ENCODE measurements at regions not wholly inside any gene's neighbourhood (a gene's known extent, or its start where the extent isn't known, plus 50 kb on each side); places are given as distances from the start of the nearest gene placed in this dataset.

DNA sequence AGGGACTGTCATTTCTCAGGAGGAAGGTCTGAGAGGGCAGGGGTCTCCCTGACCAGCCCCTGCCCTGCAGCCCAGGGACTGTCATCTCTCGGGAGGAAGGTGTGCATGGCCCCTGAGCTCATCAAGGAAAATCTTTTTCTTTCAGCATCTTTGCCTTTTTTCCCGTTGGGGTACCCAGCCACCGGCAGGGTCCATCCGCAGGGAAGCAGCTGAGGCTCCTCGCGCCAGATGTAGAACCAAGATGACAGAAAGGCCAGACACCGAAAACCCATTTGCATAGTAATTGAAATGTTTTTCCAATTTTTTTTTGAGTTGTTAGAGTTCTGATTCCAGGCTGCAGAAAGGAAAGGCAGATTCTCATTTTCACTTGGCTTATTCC is 613.9 kb downstream of the TBC1D22A start:
- no peaks in the 10 kb centered on the region for H4K20me1 ChIP-seq (ENCODE audit: control insufficient read depth, insufficient read depth, low read depth, low read length)
- H3K27me3 ChIP-seq (ENCODE audit: control insufficient read depth, low read length), result no peaks in the 10 kb centered on the region
- H3K4me2 ChIP-seq (ENCODE audit: low read length), result no peak overlapping the region
- H3F3A ChIP-seq (ENCODE audit: control insufficient read depth, insufficient read depth), result no peaks in the 10 kb centered on the region
- H3K4me1 ChIP-seq (ENCODE audit: control insufficient read depth, low read length), result no peaks in the 10 kb centered on the region
- no peak for TF ChIP-seq EZH2phosphoT487 (IDR thresholded peaks at IDR 0.05; ENCODE audit: borderline replicate concordance, low read length)
- H3K27ac ChIP-seq (ENCODE audit: low read depth, low read length), result no peak overlapping the region
- H3K9me3 ChIP-seq (ENCODE audit: control insufficient read depth, insufficient read depth, low read length), result no peaks in the 10 kb centered on the region
- H3K4me3 ChIP-seq (ENCODE audit: low read length), result no peak overlapping the region
- H3K79me2 ChIP-seq (ENCODE audit: control insufficient read depth, low read length), result no peaks in the 10 kb centered on the region
- no peaks in the 10 kb centered on the region for H3K36me3 ChIP-seq (ENCODE audit: control insufficient read depth, low read length)
- no peaks in the 10 kb centered on the region for H3K9me2 ChIP-seq (replicated peaks; ENCODE audit: control insufficient read depth, low read length)

DNA sequence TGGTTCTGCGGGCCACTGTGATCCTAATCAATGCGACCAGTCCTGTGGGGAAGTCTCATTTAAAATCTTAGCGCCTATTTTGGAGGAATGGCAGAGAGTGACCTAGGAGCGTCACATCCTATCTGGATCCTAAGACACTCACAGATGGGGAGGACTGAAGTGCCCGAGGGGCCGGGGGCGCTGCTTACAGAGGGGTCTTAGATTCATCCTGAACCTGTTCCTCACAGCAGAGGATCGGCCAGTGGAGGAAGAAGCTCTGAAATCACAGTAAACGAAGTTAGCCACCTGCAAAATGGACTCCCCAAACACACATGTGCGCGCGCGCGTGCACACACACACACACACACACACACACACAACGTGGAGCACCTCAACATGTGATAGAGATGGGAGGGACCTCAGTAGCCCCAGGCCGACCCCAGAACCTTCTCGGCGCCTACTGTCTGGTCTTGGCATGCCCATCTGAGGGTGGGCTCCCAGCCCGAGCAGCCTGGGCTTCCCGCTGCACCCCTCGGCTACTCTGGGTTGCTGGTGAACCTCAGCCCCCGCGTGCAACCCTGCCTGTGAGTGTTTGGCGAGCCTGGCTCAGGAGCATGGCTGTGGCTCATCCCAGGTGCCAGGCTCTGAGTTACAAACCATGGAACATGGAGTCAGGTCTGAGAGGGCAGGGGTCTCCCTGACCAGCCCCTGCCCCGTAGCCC is 613.3 kb downstream of the TBC1D22A start:
- no peaks in the 10 kb centered on the region for H3K4me1 ChIP-seq (ENCODE audit: control insufficient read depth, low read length)
- no peaks in the 10 kb centered on the region for H3K79me2 ChIP-seq (ENCODE audit: control insufficient read depth, low read length)
- H3K9me2 ChIP-seq (replicated peaks; ENCODE audit: control insufficient read depth, low read length), result no peaks in the 10 kb centered on the region
- no peak for TF ChIP-seq EZH2phosphoT487 (IDR thresholded peaks at IDR 0.05; ENCODE audit: borderline replicate concordance, low read length)
- H3K36me3 ChIP-seq (ENCODE audit: control insufficient read depth, low read length), result no peaks in the 10 kb centered on the region
- no peaks in the 10 kb centered on the region for H3K9me3 ChIP-seq (ENCODE audit: control insufficient read depth, insufficient read depth, low read length)
- H3K4me2 ChIP-seq (ENCODE audit: low read length), result no peak overlapping the region
- H3K27me3 ChIP-seq (ENCODE audit: control insufficient read depth, low read length), result no peaks in the 10 kb centered on the region
- H3K4me3 ChIP-seq (ENCODE audit: low read length), result no peak overlapping the region
- H3K27ac ChIP-seq (ENCODE audit: low read depth, low read length), result no peak overlapping the region
- no peaks in the 10 kb centered on the region for H4K20me1 ChIP-seq (ENCODE audit: control insufficient read depth, insufficient read depth, low read depth, low read length)
- H3F3A ChIP-seq (ENCODE audit: control insufficient read depth, insufficient read depth), result no peaks in the 10 kb centered on the region

DNA sequence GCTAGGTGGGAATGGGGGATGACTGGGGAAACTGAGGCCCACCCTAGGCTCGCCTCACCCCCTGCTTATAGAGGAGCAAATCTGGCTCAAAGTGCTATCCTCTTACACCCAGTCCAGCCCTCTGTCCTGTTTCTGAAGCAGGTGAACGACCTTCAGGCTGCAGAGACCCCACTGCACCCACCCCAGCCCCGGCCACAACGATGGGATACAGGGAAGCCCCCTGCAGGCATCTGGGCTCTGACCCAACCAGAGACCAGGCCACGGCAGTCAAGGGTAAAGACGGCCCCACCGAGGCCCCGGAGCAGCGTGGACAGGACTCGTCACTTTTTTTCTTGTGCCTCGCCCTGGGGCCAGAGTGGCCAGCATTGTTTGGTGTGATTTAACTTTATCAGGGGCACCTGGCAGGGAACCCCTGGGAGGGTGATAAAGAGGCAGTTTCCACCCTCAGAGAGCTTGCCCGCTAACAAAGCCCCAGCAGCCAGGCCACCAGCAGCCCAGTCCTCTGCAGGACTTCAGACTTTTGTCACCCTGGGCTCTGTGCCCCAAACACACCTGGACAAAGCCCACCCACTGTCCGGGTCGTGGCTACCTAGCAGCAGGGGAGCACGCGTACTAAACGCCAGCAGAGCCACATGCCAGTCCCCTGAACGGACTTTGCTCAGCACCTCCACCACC is 612.6 kb downstream of the TBC1D22A start:
- H3K36me3 ChIP-seq (ENCODE audit: control insufficient read depth, low read length), result no peaks in the 10 kb centered on the region
- no peaks in the 10 kb centered on the region for H3F3A ChIP-seq (ENCODE audit: control insufficient read depth, insufficient read depth)
- no peak overlapping the region for H3K27ac ChIP-seq (ENCODE audit: low read depth, low read length)
- TF ChIP-seq EZH2phosphoT487 (IDR thresholded peaks at IDR 0.05; ENCODE audit: borderline replicate concordance, low read length), result no peak
- TF ChIP-seq, protein P1, sequence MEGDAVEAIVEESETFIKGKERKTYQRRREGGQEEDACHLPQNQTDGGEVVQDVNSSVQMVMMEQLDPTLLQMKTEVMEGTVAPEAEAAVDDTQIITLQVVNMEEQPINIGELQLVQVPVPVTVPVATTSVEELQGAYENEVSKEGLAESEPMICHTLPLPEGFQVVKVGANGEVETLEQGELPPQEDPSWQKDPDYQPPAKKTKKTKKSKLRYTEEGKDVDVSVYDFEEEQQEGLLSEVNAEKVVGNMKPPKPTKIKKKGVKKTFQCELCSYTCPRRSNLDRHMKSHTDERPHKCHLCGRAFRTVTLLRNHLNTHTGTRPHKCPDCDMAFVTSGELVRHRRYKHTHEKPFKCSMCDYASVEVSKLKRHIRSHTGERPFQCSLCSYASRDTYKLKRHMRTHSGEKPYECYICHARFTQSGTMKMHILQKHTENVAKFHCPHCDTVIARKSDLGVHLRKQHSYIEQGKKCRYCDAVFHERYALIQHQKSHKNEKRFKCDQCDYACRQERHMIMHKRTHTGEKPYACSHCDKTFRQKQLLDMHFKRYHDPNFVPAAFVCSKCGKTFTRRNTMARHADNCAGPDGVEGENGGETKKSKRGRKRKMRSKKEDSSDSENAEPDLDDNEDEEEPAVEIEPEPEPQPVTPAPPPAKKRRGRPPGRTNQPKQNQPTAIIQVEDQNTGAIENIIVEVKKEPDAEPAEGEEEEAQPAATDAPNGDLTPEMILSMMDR (IDR thresholded peaks at IDR 0.05; ENCODE audit: low read depth, low read length, poor library complexity, severe bottlenecking), result no peak
- no peaks in the 10 kb centered on the region for H3K9me2 ChIP-seq (replicated peaks; ENCODE audit: control insufficient read depth, low read length)
- no peaks in the 10 kb centered on the region for H3K4me1 ChIP-seq (ENCODE audit: control insufficient read depth, low read length)
- no peaks in the 10 kb centered on the region for H3K27me3 ChIP-seq (ENCODE audit: control insufficient read depth, low read length)
- no peaks in the 10 kb centered on the region for H3K79me2 ChIP-seq (ENCODE audit: control insufficient read depth, low read length)
- no peak overlapping the region for H3K4me3 ChIP-seq (ENCODE audit: low read length)
- no peaks in the 10 kb centered on the region for H3K9me3 ChIP-seq (ENCODE audit: control insufficient read depth, insufficient read depth, low read length)
- H4K20me1 ChIP-seq (ENCODE audit: control insufficient read depth, insufficient read depth, low read depth, low read length), result no peaks in the 10 kb centered on the region
- no peak overlapping the region for H3K4me2 ChIP-seq (ENCODE audit: low read length)

- no peak for TF ChIP-seq EZH2phosphoT487 (IDR thresholded peaks at IDR 0.05; ENCODE audit: borderline replicate concordance, low read length)
- TF ChIP-seq, protein P1 (IDR thresholded peaks at IDR 0.05; ENCODE audit: low read depth, low read length, poor library complexity, severe bottlenecking), result no peak
- Histone ChIP-seq H3K4me2 (ENCODE audit: low read length) (no peak overlapping the region), H3K4me1 (ENCODE audit: control insufficient read depth, low read length) (no peaks in the 10 kb centered on the region), H3K27me3 (ENCODE audit: control insufficient read depth, low read length) (no peaks in the 10 kb centered on the region), H3K9me3 (ENCODE audit: control insufficient read depth, insufficient read depth, low read length) (no peaks in the 10 kb centered on the region), H4K20me1 (ENCODE audit: control insufficient read depth, insufficient read depth, low read depth, low read length) (no peaks in the 10 kb centered on the region), H3K27ac (ENCODE audit: low read depth, low read length) (no peak overlapping the region), H3F3A (ENCODE audit: control insufficient read depth, insufficient read depth) (no peaks in the 10 kb centered on the region), H3K36me3 (ENCODE audit: control insufficient read depth, low read length) (no peaks in the 10 kb centered on the region), H3K9me2 (replicated peaks; ENCODE audit: control insufficient read depth, low read length) (no peaks in the 10 kb centered on the region), H3K4me3 (ENCODE audit: low read length) (no peak overlapping the region), H3K79me2 (ENCODE audit: control insufficient read depth, low read length) (no peaks in the 10 kb centered on the region)
Observed at GRCh38 chr22:47374273-47374771, 611.9 kb downstream of the TBC1D22A start.
